K562 (cell line): ENCODE measurements at regions not wholly inside any gene's neighbourhood (a gene's known extent, or its start where the extent isn't known, plus 50 kb on each side); places are given as distances from the start of the nearest gene placed in this dataset.

Experiments used
- ATAC-seq: fragments of 200-7000 bp; cut with Tn5 transposase; 3 replicates; pipeline ENCODE4 v1.9.1; 2020; ENCODE audit warnings: moderate library complexity
- BruUV-seq: library from RNA; stranded (reverse); fragments of 400-500 nt; replicated peaks from 2 replicates; lab custom pipeline; 2021; lab: Mats Ljungman, UMichigan
- CTCF ChIA-PET: fragments of 300-600 bp; formaldehyde crosslinking; extraction: SDS; loops from one replicate; lab custom pipeline; 2021; ENCODE audit warnings: low intra/inter-chr PET ratio; lab: Yijun Ruan, JAX
- POLR2A ChIA-PET: fragments of 300-600, 350-650 bp; sonication (Branson Sonifier 250); formaldehyde crosslinking; extraction: SDS; loops from one replicate; lab custom pipeline; 2021; ENCODE audit warnings: antibody characterized with exemption, inconsistent platforms; lab: Yijun Ruan, JAX
- DNase-seq, 4 experiments: peaks; one replicate each; pipeline versions ENCODE4 v3.0.0 to v3.0.0-alpha.2; 2011 to 2018; ENCODE audit warnings: low spot score in 3 of 4, mixed read lengths in 3 of 4; ENCODE audit errors: extremely low read depth in 1 of 4
- FAIRE-seq: peaks from 2 replicates; lab custom pipeline; 2011; peaks lifted over from hg19 to GRCh38; lab: Jason Lieb, UNC
- H2AFZ ChIP-seq: 2 replicates; pipeline ENCODE4 v1.6.0; 2011; ENCODE audit warnings: low read depth, low read length, control low read depth, inconsistent platforms
- H3K27ac ChIP-seq: fragments of 200-600 bp; 3 replicates; pipeline ENCODE4 v1.8.0; 2011; ENCODE audit warnings: low read depth, mild to moderate bottlenecking, control low read depth, inconsistent platforms, low read length, moderate library complexity, mixed read lengths; ENCODE audit errors: extremely low read depth
- H3K27me3 ChIP-seq, 2 experiments: fragments of 300-600 bp in 1 of 2; 2 replicates in 1 of 2; 3 replicates in 1 of 2; pipeline versions ENCODE4 v1.6.0 to v1.8.0; 2011; ENCODE audit warnings: inconsistent platforms in 2 of 2, low read length in 2 of 2, mild to moderate bottlenecking in 1 of 2, mixed read lengths in 1 of 2, moderate library complexity in 1 of 2; ENCODE audit not compliant: control insufficient read depth in 2 of 2, insufficient read depth in 2 of 2
- H3K36me3 ChIP-seq: fragments of 300-600 bp; 3 replicates; pipeline ENCODE4 v1.8.0; 2011; ENCODE audit warnings: mild to moderate bottlenecking, low read length, inconsistent platforms; ENCODE audit not compliant: control insufficient read depth, insufficient read depth
- H3K4me1 ChIP-seq, 2 experiments: fragments of 200-600 bp in 1 of 2; replicated peaks in 1 of 2; 2 replicates in 1 of 2; 3 replicates in 1 of 2; pipeline versions ENCODE4 v1.5.1 to v1.8.0; 2011; ENCODE audit warnings: inconsistent platforms in 2 of 2, low read length in 2 of 2, mild to moderate bottlenecking in 1 of 2, mixed read lengths in 1 of 2, moderate library complexity in 1 of 2; ENCODE audit not compliant: control insufficient read depth in 2 of 2, insufficient read depth in 2 of 2
- H3K4me2 ChIP-seq: 2 replicates; pipeline ENCODE4 v1.6.1; 2011; ENCODE audit warnings: low read length, control low read depth, inconsistent platforms, mixed read lengths; ENCODE audit not compliant: insufficient read depth
- H3K4me3 ChIP-seq: fragments of 200-600 bp; sonication (generic), shearing (Covaris generic); 2 replicates; pipeline ENCODE4 v1.5.1; 2016; ENCODE audit warnings: control low read depth, inconsistent platforms
- H3K79me2 ChIP-seq: fragments of 200-600 bp; 3 replicates; pipeline ENCODE4 v1.8.0; 2011; ENCODE audit warnings: low read length, inconsistent platforms; ENCODE audit not compliant: control insufficient read depth, insufficient read depth
- H3K9ac ChIP-seq, 2 experiments: 2 replicates each; pipeline versions ENCODE4 v1.6.0 to v1.6.1; 2011; ENCODE audit warnings: low read depth in 2 of 2, low read length in 2 of 2, control low read depth in 1 of 2, inconsistent platforms in 1 of 2, mild to moderate bottlenecking in 1 of 2, mixed read lengths in 1 of 2; ENCODE audit not compliant: insufficient read depth in 1 of 2
- H3K9me1 ChIP-seq: one replicate; pipeline ENCODE4 v1.6.0; 2011; ENCODE audit warnings: inconsistent platforms, mild to moderate bottlenecking, low read length, moderate library complexity; ENCODE audit not compliant: control insufficient read depth, insufficient read depth
- H3K9me3 ChIP-seq: replicated peaks from 2 replicates; pipeline ENCODE4 v1.5.1; 2011; ENCODE audit warnings: low read depth, low read length, inconsistent platforms; ENCODE audit not compliant: control insufficient read depth, insufficient read depth
- H4K20me1 ChIP-seq: replicated peaks from 2 replicates; pipeline ENCODE4 v1.6.1; 2011; ENCODE audit warnings: low read length, inconsistent platforms, mixed read lengths; ENCODE audit not compliant: control insufficient read depth, insufficient read depth
- HEY1 ChIP-seq: fragments of 250-450 bp; sonication (Bioruptor Pico); IDR thresholded peaks from 2 replicates; pipeline ENCODE4 v1.5.0; 2020; ENCODE audit warnings: mild to moderate bottlenecking, moderate library complexity, borderline replicate concordance
- JUNB ChIP-seq: fragments of 450-650 bp; formaldehyde crosslinking; conservative IDR thresholded peaks from 2 replicates; pipeline ENCODE4 v1.4.0; 2020; ENCODE audit warnings: mild to moderate bottlenecking
- KDM2B ChIP-seq: fragments of 250-450 bp; sonication (Bioruptor Pico); IDR thresholded peaks from 2 replicates; pipeline ENCODE4 v1.8.0; 2021; ENCODE audit warnings: mild to moderate bottlenecking, moderate library complexity
- MCM2 ChIP-seq: fragments of 450-650 bp; IDR thresholded peaks from 2 replicates; pipeline ENCODE4 v1.6.1; 2017; ENCODE audit warnings: low read depth, mild to moderate bottlenecking
- POLR2A ChIP-seq: fragments of 450-650 bp; conservative IDR thresholded peaks from 2 replicates; pipeline ENCODE4 v1.6.1; 2016
- TAF15 ChIP-seq: fragments of 200-400 bp; formaldehyde crosslinking; IDR thresholded peaks from 2 replicates; pipeline ENCODE4 v1.6.1; 2017; ENCODE audit warnings: mild to moderate bottlenecking, low read depth, low read length, moderate library complexity
- ZBTB1 ChIP-seq: sonication (generic); formaldehyde crosslinking; IDR thresholded peaks from 2 replicates; pipeline ENCODE4 v1.8.1; 2023; ENCODE audit warnings: missing genetic modification reagents, low read depth, mild to moderate bottlenecking, borderline replicate concordance
- ZFPM2 ChIP-seq: fragments of 250-450 bp; sonication (Bioruptor Pico); IDR thresholded peaks from 2 replicates; pipeline ENCODE4 v1.5.1; 2022; ENCODE audit warnings: mild to moderate bottlenecking
- ZKSCAN3 ChIP-seq: fragments of 250-450 bp; sonication (Bioruptor Pico); IDR thresholded peaks from 2 replicates; pipeline ENCODE4 v1.4.0; 2020
- ZNF23 ChIP-seq: fragments of 250-450 bp; sonication (Bioruptor Pico); IDR thresholded peaks from 2 replicates; pipeline ENCODE4 v1.4.0; 2020; ENCODE audit warnings: mild to moderate bottlenecking
- ZNF408 ChIP-seq: fragments of 250-450 bp; sonication (Bioruptor Pico); IDR thresholded peaks from 2 replicates; pipeline ENCODE4 v1.4.0; 2020; ENCODE audit warnings: low read depth, mild to moderate bottlenecking, moderate library complexity
- ZNF644 ChIP-seq: fragments of 200-800 bp; sonication (Bioruptor generic); IDR thresholded peaks from 2 replicates; pipeline ENCODE4 v1.6.1; 2016; ENCODE audit warnings: low read depth, missing genetic modification characterization, missing compliant biosample characterization
- WGBS: fragments of 100-300 bp; shearing (Covaris generic); methylation state at CpG from one replicate; pipeline ENCODE4 v1.1.6; 2016; ENCODE audit warnings: low coverage, mixed read lengths; ENCODE audit not compliant: insufficient coverage; ENCODE audit errors: missing lambda C conversion rate; 5-methylcytosine and 5-hydroxymethylcytosine counted together
- in situ Hi-C: fragments of 300-500 bp; cut with MboI; formaldehyde crosslinking; loops from 4 replicates; pipeline ENCODE4 v1.15.0; 2018; ENCODE audit warnings: inconsistent platforms, mixed read lengths
- intact Hi-C: fragments of 100-400 bp; cut with micrococcal nuclease; formaldehyde crosslinking; loops from 2 replicates; pipeline ENCODE4 v1.14.2; 2022
- TF ChIP-seq, protein P1 (sequence below), 3 experiments: fragments of 200-800 bp in 1 of 3; sonication (Bioruptor generic) in 1 of 3; sonication (generic) in 1 of 3; formaldehyde crosslinking in 1 of 3; IDR thresholded peaks; 2 replicates each; pipeline versions ENCODE4 v1.6.1 to v1.8.0; 2016 to 2022; ENCODE audit warnings: mild to moderate bottlenecking in 2 of 3, missing compliant biosample characterization in 2 of 3, missing genetic modification characterization in 2 of 3, missing genetic modification reagents in 1 of 3
- TF ChIP-seq, protein P2 (sequence below): fragments of 250-450 bp; sonication (Bioruptor Pico); IDR thresholded peaks from 2 replicates; pipeline ENCODE4 v1.4.0; 2020; ENCODE audit warnings: mild to moderate bottlenecking, moderate library complexity, borderline replicate concordance
- TF ChIP-seq, protein P3 (sequence below): fragments of 250-450 bp; sonication (Bioruptor Pico); IDR thresholded peaks from 2 replicates; pipeline ENCODE4 v1.8.0; 2022; ENCODE audit warnings: moderate library complexity, mild to moderate bottlenecking, inconsistent platforms

DNA sequence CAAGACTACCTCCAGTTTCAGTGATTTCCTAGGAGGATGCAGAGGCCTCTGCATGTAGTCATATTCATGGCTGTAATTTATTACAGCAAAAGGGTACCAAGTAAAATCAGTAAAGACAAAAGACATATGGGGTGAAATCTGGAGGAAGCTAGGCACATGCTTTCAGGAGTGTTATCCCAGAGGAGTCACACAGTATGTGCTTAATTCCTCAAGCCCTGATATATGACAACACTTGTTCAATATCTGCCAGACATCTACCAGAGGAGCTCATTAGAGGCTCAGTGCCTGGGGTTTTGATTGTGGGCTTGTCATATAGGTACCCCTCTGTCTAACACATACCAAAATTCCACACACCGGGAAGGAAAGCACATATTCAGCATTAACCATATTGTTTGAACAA lies 283.8 kb downstream of the CXCL12 start:
- Histone ChIP-seq H3K79me2 (no peaks in the 10 kb centered on the region), H3K4me1 (no peaks in the 10 kb centered on the region), H3K27ac (no peak overlapping the region), H2AFZ (no peak overlapping the region), H3K4me2 (no peak overlapping the region), H3K27me3 (no peaks in the 10 kb centered on the region), H3K9me1 (no peaks in the 10 kb centered on the region), H3K4me3 (no peak overlapping the region), H4K20me1 (no peaks in the 10 kb centered on the region), H3K9me3 (no peaks in the 10 kb centered on the region), H3K36me3 (no peaks in the 10 kb centered on the region), H3K9ac (no peak overlapping the region)
- WGBS: 0% methylated on average over 1 of the region's 1 CpG
- ChIA-PET POLR2A (no interaction called here), CTCF (no interaction called here)
- FAIRE-seq: no peak
- BruUV-seq: no TSS peak
- intact Hi-C loops: no loop called here
- no peak for DNase-seq
- ATAC-seq: no peak
- in situ Hi-C loops: no loop called here
- TF ChIP-seq ZNF644 (tag): no peak
- TF ChIP-seq, protein P1, sequence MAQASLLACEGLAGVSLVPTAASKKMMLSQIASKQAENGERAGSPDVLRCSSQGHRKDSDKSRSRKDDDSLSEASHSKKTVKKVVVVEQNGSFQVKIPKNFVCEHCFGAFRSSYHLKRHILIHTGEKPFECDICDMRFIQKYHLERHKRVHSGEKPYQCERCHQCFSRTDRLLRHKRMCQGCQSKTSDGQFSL (CRISPR knock-in tag; IDR thresholded peaks at IDR 0.05): no peak
- TF ChIP-seq, protein P1 (tag; IDR thresholded peaks at IDR 0.05): no peak
- no peak for TF ChIP-seq ZFPM2 (CRISPR knock-in tag)
- no peak for TF ChIP-seq ZKSCAN3 (CRISPR knock-in tag)
- TF ChIP-seq HEY1 (CRISPR knock-in tag): no peak
- no peak for TF ChIP-seq POLR2A
- TF ChIP-seq, protein P2, sequence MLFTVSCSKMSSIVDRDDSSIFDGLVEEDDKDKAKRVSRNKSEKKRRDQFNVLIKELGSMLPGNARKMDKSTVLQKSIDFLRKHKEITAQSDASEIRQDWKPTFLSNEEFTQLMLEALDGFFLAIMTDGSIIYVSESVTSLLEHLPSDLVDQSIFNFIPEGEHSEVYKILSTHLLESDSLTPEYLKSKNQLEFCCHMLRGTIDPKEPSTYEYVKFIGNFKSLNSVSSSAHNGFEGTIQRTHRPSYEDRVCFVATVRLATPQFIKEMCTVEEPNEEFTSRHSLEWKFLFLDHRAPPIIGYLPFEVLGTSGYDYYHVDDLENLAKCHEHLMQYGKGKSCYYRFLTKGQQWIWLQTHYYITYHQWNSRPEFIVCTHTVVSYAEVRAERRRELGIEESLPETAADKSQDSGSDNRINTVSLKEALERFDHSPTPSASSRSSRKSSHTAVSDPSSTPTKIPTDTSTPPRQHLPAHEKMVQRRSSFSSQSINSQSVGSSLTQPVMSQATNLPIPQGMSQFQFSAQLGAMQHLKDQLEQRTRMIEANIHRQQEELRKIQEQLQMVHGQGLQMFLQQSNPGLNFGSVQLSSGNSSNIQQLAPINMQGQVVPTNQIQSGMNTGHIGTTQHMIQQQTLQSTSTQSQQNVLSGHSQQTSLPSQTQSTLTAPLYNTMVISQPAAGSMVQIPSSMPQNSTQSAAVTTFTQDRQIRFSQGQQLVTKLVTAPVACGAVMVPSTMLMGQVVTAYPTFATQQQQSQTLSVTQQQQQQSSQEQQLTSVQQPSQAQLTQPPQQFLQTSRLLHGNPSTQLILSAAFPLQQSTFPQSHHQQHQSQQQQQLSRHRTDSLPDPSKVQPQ (CRISPR knock-in tag): no peak
- TF ChIP-seq JUNB (CRISPR knock-in tag): no peak
- TF ChIP-seq MCM2: no peak
- TF ChIP-seq ZNF408 (CRISPR knock-in tag): no peak
- TF ChIP-seq ZNF23 (CRISPR knock-in tag): no peak
- no peak for TF ChIP-seq KDM2B (CRISPR knock-in tag)
- TF ChIP-seq, protein P3, sequence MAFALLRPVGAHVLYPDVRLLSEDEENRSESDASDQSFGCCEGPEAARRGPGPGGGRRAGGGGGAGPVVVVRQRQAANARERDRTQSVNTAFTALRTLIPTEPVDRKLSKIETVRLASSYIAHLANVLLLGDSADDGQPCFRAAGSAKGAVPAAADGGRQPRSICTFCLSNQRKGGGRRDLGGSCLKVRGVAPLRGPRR (CRISPR knock-in tag): no peak
- no peak for TF ChIP-seq TAF15
- no peak for TF ChIP-seq ZBTB1
